Activated CD4-positive, alpha-beta T cell treated with anti-CD3 and anti-CD28 coated beads for 48 hours (primary cell): ENCODE measurements at regions not wholly inside any gene's neighbourhood (a gene's known extent, or its start where the extent isn't known, plus 50 kb on each side); places are given as distances from the start of the nearest gene placed in this dataset.

Experiments used
- DNase-seq: peaks from one replicate; pipeline ENCODE4 v3.0.0-alpha.2; 2020

DNA sequence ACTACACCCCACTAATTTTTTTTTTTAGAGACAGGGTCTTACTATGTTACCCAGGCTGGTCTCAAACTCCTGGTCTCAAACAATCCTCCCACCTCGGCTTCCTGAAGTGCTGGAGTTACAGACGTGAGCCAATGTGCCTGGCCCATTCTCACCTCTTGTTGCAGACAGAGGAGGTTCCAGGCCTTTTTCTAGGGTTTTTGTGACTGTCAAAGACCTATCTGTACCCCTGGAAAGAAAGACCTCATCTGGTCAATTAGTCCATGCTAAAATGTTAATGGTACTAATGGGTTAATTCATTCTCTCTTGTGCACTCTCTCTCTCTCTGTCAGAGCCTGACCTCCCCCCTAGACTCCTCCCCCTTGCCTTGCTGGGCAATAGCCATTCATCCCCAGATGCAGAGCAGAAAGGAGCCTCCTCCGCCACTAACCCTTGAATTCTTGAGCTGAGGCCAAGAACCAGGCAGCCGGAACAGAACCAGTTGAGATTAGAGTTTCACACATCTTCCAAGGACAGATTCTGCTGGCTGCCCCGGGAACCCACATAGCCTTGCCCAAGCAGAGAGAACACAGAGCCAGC lies 209.7 kb downstream of the SKIDA1 start:
- no peak for DNase-seq

DNA sequence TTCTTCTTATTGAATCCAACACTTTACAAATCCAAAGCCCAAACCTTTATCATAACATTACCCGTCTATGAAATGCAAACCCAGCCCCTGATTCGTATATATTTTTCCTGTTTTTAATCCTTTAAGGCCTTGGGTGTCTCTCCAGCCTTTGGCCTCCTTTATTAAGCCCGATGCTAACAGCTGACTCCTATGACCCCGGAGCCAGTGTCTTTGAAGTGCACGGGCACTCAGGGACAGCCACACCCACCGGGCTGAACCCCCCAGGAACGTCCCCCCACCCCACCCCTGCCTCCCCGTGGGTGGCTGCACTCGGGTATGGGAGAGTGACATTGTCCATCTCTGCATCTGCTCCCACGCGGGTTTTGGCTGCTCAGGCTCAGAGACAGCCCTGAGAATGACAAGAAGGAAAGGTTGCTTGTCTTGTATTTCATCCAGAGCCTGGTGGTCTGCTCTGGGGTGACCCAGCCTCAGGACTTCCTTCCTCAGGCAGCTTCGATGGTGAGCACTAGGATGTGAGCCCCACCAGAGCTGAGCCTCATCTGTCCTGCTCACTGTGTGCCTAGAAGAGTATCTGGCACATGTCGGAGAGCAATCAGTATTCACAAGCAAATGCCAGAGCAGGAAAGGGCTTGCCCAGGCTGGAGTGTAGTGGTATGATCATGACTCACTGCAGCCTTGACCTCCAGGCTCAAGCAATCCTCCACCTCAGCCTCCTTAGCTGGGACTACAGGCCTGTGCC lies 210.4 kb downstream of the SKIDA1 start:
- no peak for DNase-seq

- no peak for DNase-seq
These were observed 211.3 kb downstream of the SKIDA1 start for GRCh38 chr10:21314111-21314626.

- DNase-seq = no peak
These were observed 211.8 kb downstream of the SKIDA1 start for GRCh38 chr10:21313691-21314090.

DNA sequence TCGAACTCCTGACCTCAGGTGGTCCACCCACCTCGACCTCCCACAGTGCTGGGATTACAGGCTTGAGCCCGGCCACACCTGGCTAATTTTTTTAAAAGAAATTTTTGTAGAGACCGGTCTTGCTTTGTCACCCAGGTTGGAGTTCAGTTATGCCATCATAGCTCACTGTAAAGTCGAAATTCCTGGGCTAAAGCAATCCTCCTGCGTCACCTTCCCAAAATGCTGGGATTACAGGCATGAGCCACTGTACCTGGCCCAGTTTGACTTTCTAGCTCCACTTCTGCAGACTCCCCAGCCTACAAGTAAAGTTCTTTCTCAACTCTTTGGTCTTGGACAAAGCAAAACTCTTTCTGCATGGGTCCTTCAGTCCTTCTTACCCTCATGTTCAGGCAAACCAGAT lies 214.1 kb downstream of the SKIDA1 start:
- no peak for DNase-seq

DNA sequence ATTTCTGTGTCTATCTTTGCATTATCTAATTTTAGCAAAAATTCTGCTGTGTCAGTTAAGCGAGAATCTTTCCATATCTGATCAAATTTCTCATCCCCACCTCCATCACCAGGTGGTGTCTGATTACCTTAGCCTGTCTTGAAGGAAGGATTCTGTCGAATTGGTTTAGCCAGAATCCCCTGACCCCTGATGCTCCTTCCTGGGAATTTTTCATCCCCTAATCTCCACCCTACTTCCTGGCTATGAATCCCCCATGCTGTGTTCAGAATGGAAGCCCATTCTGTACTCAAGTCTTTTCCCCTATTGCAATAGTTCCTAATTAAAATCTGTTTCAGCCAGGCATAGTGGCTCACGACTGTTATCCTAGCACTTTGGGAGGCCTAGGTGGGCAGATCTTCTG lies 216.1 kb downstream of the SKIDA1 start:
- no peak for DNase-seq

- no peak for DNase-seq
These were observed 216.5 kb downstream of the SKIDA1 start for GRCh38 chr10:21308946-21309345.

DNA sequence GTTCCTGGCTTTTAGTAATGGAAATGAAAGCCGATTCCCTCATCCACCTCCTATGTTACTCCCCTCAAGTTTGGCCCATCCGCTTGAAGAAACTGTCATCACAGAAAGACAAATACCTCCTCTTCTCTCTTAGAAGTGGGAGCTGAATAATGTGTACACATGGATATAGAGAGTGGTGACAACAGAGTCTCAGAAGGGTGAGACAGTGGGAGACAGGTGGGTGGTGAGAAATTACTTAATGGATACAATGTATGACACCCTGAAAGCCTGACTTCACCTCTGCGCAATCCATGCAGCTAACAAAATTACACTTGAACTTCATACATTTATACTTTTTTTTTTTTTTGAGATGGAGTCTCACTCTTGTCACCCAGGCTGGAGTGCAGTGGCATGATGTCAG lies 217.5 kb downstream of the SKIDA1 start:
- DNase-seq = no peak

- no peak for DNase-seq
These were observed 220.9 kb downstream of the SKIDA1 start for GRCh38 chr10:21304608-21305007.

DNA sequence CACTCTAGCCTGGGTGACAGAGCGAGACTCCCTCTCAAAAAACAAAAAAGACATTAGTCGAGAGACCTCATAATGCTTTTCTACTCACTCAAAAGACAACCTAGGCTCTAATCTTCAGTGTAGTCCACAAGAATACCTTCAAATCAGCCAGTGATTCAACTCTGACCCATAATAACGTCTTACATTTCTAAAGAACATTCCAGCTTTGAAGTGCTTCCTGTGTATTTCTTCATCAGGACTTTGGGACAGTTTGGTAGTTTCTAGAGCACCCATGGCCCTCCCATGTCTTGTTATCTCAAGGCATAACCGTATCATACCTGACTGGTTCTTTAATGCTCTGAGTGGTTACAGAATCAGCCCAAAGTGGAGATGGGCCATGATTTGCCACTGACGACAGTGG lies 221.3 kb downstream of the SKIDA1 start:
- no peak for DNase-seq

DNA sequence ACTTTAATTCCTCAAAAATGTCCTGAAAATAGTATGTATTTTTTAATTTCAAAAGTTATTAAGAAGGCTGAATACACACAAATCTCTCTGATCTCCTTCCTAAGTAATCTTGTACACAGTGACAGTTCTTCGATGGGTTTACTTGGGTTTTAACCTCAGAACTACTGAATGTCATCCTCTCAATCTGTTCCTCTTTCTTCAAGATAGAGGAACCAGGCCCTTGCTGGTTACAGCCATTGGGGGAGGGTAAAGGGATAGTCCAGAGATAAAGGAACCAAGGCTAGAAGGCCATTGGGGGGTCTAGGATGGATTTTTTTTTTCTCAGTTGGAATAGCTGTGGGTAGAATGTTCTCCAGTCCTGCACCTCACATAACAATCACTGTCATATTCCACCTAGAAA lies 224.9 kb downstream of the SKIDA1 start:
- no peak for DNase-seq

GRCh38 chr10:21299330-21299729 lies 226.2 kb downstream of the SKIDA1 start:
- no peak for DNase-seq

- no peak for DNase-seq
These were observed 226.8 kb downstream of the SKIDA1 start for GRCh38 chr10:21298701-21299100.

GRCh38 chr10:21297603-21298383 lies 227.7 kb downstream of the SKIDA1 start:
- no peak for DNase-seq

DNA sequence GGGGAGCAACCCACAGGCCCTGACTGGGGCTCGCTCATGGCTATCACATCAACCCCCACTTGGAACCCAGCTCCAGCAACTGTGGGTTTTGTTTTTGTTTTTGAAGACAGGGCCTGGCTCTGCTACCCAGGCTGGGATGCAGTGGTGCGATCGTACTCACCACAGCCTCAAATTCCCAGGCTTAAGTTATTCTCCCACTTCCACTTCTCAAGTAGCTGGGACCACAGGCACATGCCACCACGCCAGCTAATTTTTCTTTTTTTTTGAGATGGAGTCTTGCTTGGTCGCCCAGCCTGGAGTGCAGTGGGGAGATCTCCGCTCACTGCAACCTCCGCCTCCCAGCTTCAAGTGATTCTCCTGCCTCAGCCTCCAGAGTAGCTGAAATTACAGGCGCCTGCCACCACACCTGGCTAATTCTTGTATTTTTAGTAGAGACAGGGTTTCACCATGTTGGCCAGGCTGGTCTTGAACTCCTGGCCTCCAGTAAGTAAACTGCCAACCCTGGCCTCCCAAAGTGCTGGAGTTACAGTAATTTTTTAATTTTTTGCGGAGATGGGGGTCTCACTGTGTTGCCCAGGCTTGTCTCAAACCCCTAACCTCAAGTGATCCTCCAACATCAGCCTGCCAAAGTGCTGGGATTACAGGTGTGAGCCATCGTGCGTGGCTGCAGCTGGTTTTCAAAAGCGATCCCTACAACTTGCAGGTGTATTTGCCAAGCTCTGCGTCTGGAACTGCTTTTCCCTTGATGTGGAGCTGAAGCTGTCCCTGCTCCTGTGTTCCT lies 228.7 kb downstream of the SKIDA1 start:
- no peak for DNase-seq

DNA sequence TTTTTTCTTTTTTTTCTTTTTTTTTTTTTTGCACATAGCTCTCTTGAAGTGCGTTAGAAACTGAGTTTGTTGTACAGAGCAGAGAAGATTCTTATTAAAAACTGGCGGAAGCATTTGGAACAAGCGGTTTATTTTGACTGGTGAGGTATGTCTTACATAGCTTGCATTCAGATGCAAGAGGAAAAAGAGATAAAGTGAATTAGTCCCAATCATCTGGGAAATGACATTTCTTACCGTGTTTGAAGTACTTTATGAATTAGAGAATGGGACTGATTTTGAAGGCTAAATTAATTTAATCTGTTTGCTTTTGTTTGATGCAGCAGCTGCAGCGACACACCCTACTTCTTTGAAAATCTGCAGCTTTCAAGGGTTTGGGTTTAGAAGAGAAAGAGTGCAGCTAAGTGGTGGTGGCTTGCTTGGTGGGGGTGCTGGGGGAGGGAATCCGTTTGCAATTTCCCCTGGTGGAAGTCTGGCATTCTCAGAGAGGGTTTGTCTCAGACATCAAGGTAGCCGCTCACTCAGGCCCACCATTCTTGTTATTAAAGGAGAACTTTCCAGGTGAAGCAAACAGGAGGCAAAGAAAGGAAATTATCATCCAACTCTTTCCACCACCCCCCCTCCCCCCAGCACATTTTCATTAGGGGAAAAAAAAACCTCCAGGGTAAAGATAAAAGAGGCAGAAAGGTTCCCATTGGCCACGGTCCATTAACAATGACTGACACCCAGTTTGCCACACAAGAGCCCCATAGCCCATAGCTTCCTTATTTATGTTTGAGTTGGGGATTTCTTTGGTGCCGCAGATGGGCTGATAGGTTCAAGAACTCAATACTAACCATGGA lies 231.7 kb downstream of the SKIDA1 start:
- no peak for DNase-seq

- DNase-seq = no peak
These were observed 232.5 kb downstream of the SKIDA1 start for GRCh38 chr10:21292763-21293517.

DNA sequence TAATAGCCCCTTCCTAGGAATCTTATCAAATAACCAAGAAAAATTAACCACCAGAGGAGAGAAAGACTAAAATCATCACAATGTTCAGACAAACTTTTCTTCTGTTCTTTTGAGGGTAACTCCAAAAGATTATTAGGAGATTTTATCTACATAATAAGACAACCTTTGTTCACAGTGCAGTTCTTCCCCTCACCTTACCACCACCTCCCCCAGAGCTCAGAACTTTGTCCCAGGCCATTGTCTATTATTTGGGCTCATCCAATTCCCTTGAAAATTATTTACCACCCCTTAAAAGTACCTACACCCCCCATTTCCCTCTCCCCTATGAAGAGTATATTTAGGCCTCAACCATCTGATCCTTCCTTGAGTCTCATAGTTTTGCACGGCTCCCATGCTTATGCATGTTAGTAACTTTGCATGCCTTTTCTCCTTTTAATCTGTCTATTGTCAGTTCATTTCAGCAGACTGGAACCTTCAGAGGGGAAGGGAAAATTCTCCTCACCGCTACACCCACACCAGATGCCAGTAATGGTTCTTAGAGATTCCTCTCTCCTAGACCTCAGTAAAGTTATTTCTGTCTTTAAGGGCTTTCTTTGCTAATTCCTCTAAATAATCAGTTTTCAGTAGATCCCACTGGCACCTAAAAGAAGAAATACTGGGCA lies 234.9 kb downstream of the SKIDA1 start:
- no peak for DNase-seq

- no peak for DNase-seq
These were observed 235.5 kb downstream of the SKIDA1 start for GRCh38 chr10:21289961-21290360.

- DNase-seq = no peak
These were observed 236.2 kb downstream of the SKIDA1 start for GRCh38 chr10:21289271-21289670.
